ENCODE measurements at regions not wholly inside any gene's neighbourhood (a gene's known extent, or its start where the extent isn't known, plus 50 kb on each side); places are given as distances from the start of the nearest gene placed in this dataset.

- TF ChIP-seq CTCF (IDR thresholded peaks at IDR 0.05) (no peak), POLR2A (IDR thresholded peaks at IDR 0.05) (no peak), POLR2AphosphoS5 (IDR thresholded peaks at IDR 0.05) (no peak), EP300 (IDR thresholded peaks at IDR 0.05; ENCODE audit: low read depth) (no peak)
These were observed 479.0 kb downstream of the XYLT1 start for GRCh38 chr16:16991711-16992110.
